Progenitor cell of endocrine pancreas (in vitro differentiated cells): ENCODE measurements at regions not wholly inside any gene's neighbourhood (a gene's known extent, or its start where the extent isn't known, plus 50 kb on each side); places are given as distances from the start of the nearest gene placed in this dataset.

Experiments
- DNase-seq: peaks from one replicate; pipeline ENCODE4 v3.0.0; 2021; ENCODE audit warnings: low spot score; ENCODE audit not compliant: unreplicated experiment
- H3K27ac Mint-ChIP-seq: 2 replicates; pipeline ENCODE4 v1.8.0; 2021; ENCODE audit warnings: mild to moderate bottlenecking, moderate library complexity, mixed read lengths
- H3K27me3 Mint-ChIP-seq: 2 replicates; pipeline ENCODE4 v1.8.0; 2021; ENCODE audit warnings: mixed read lengths
- H3K36me3 Mint-ChIP-seq: 2 replicates; pipeline ENCODE4 v1.8.0; 2022; ENCODE audit warnings: mixed read lengths; ENCODE audit not compliant: insufficient read depth
- H3K4me1 Mint-ChIP-seq: 2 replicates; pipeline ENCODE4 v1.8.0; 2021; ENCODE audit warnings: low read depth, mixed read lengths
- H3K4me3 Mint-ChIP-seq: 2 replicates; pipeline ENCODE4 v1.8.0; 2021; ENCODE audit warnings: low read depth, mild to moderate bottlenecking, moderate library complexity, mixed read lengths
- H3K9me3 Mint-ChIP-seq: 2 replicates; pipeline ENCODE4 v1.8.0; 2021; ENCODE audit warnings: low read depth, mixed read lengths
- CTCF ChIP-seq: fragments of 200-600 bp; sonication (generic); IDR thresholded peaks from one replicate; pipeline ENCODE4 v1.5.0; 2021; ENCODE audit warnings: antibody characterized with exemption, mild to moderate bottlenecking; ENCODE audit not compliant: unreplicated experiment

GRCh38 chr2:11102956-11103860 is 52.1 kb upstream of the SLC66A3 start:
- Mint-ChIP-seq H3K27me3 (peaks cover 15% of the 10 kb centered on the region), H3K9me3 (no peaks in the 10 kb centered on the region), H3K36me3 (no peaks in the 10 kb centered on the region), H3K27ac (no peak overlapping the region), H3K4me1 (no peaks in the 10 kb centered on the region), H3K4me3 (no peak overlapping the region)
- no peak for TF ChIP-seq CTCF
- no peak for DNase-seq

DNA sequence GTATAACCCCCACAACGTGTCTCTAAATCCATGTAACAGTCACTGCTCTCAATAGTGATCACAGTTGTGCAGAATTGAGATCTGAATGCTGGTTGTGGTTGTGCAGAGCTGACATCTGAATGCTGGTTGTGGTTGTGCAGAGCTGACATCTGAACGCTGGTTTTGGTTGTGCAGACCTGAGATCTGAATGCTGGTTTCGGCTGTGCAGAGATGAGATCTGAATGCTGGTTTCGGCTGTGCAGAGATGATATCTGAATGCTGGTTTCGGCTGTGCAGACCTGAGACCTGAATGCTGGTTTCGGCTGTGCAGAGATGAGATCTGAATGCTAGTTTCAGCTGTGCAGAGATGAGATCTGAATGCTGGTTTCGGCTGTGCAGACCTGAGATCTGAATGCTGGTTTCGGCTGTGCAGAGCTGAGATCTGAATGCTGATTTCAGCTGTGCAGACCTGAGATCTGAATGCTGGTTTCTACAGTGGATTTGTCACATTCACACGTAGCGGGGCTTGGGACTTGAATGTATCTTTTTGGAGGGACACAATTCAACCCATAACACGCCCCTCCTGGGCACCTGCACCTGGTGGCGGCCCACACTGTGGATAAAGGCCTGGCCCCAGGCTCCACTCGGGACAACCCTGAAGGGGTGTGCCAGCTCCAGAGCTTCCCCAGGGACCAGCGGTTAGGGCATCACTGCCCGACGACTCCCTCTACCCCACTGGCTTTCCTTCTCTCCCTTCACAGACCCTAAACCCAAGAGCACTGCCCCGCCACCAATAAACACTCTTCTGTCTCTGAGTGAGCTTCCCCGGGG is 51.1 kb upstream of the SLC66A3 start:
- no peak for TF ChIP-seq CTCF
- no peak overlapping the region for H3K27ac Mint-ChIP-seq
- no peaks in the 10 kb centered on the region for H3K36me3 Mint-ChIP-seq
- DNase-seq: no peak
- H3K9me3 Mint-ChIP-seq: no peaks in the 10 kb centered on the region
- H3K4me3 Mint-ChIP-seq: no peak overlapping the region
- peaks cover 15% of the 10 kb centered on the region for H3K27me3 Mint-ChIP-seq
- H3K4me1 Mint-ChIP-seq: no peaks in the 10 kb centered on the region

DNA sequence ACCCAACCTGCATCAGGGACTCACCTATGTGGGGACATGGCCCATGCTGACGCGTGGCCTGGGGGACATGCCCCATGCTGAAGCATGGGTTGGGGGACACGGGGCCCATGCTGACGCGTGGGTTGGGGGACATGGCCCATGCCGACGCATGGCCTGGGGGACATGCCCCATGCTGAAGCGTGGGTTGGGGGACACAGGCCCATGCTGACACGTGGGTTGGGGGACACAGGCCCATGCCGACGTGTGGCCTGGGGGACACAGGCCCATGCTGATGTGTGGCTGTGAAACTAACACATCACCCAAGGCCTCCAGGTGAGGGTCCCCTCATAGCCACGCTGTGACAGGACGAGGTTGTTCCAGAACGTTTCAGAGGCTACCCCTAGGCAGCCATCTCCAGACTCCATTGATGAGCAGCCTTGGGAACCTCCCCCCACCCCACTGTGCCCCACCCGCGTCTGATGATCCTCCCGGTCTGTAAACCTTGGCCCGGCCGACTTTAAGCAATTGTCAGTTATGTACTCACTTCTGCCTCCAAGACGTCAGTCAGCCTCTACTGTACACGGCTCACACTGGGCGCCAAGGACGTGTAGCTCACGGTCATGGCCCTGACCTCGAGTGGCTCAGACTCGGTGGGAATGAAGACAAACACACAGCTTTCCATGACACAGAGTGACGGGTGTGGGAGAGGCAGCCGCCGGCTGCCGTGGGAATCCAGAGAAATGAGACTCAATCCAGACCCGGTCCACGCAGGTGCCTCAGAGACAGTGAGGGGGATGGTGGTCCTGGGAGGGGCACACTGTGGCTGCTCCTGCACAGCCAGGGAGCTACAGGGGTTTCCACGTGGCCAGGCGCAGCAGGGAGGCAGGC is 50.2 kb upstream of the SLC66A3 start:
- no peaks in the 10 kb centered on the region for H3K36me3 Mint-ChIP-seq
- no peak overlapping the region for H3K4me3 Mint-ChIP-seq
- H3K27me3 Mint-ChIP-seq: peaks cover 15% of the 10 kb centered on the region
- no peak for TF ChIP-seq CTCF
- DNase-seq: no peak
- no peak overlapping the region for H3K27ac Mint-ChIP-seq
- no peaks in the 10 kb centered on the region for H3K4me1 Mint-ChIP-seq
- no peaks in the 10 kb centered on the region for H3K9me3 Mint-ChIP-seq
